HCT116 (cell line): ENCODE measurements at regions not wholly inside any gene's neighbourhood (a gene's known extent, or its start where the extent isn't known, plus 50 kb on each side); places are given as distances from the start of the nearest gene placed in this dataset.

Experiments
- ATAC-seq: fragments of 200-7000 bp; cut with Tn5 transposase; 2 replicates; pipeline ENCODE4 v1.9.1; 2020; ENCODE audit warnings: mild to moderate bottlenecking, moderate library complexity
- BruUV-seq: library from RNA; stranded (reverse); fragments of 400-500 nt; replicated peaks from 2 replicates; lab custom pipeline; 2021; lab: Mats Ljungman, UMichigan
- CTCF ChIA-PET: fragments of 300-600 bp; sonication (Branson Sonifier 250); formaldehyde crosslinking; loops from one replicate; lab custom pipeline; 2021; ENCODE audit warnings: antibody characterized with exemption; lab: Charles Lee
- POLR2A ChIA-PET: fragments of 300-600, 350-600 bp; sonication (Branson Sonifier 250); formaldehyde crosslinking; loops from one replicate; lab custom pipeline; 2021; ENCODE audit warnings: antibody characterized with exemption; lab: Charles Lee
- RAD21 ChIA-PET, 2 experiments: fragments of 300-600 bp; sonication (Branson Sonifier 250); formaldehyde crosslinking; loops; one replicate each; lab custom pipeline; 2023; ENCODE audit warnings: low total read pairs in 2 of 2; ENCODE audit not compliant: uncharacterized antibody in 2 of 2, unreplicated experiment in 2 of 2, low non-redundant PET in 1 of 2; lab: Charles Lee
- DNase-seq: peaks from one replicate; pipeline ENCODE4 v3.0.0-alpha.2; 2010; ENCODE audit warnings: low read depth, low spot score
- H2AFZ ChIP-seq: fragments of 200-600 bp; shearing (Covaris generic), sonication (generic); 2 replicates; pipeline ENCODE4 v1.6.1; 2017; ENCODE audit warnings: low read depth, mixed run types, mixed read lengths, antibody characterized with exemption, low read length; ENCODE audit not compliant: poor library complexity, severe bottlenecking
- H3K27ac ChIP-seq: 2 replicates; pipeline ENCODE4 v1.5.1; 2012; ENCODE audit warnings: low read depth, low read length
- H3K27me3 ChIP-seq: fragments of 200-600 bp; sonication (generic); 2 replicates; pipeline ENCODE4 v1.6.1; 2016; ENCODE audit warnings: mixed run types, low read length, mixed read lengths; ENCODE audit not compliant: insufficient read depth
- H3K36me3 ChIP-seq, 2 experiments: fragments of 200-500 bp in 1 of 2; fragments of 200-600 bp in 1 of 2; sonication (Bioruptor generic) in 1 of 2; sonication (generic) in 1 of 2; 2 replicates each; pipeline versions ENCODE4 v1.5.1 to v1.6.1; 2014 to 2016; ENCODE audit warnings: low read length in 2 of 2, inconsistent platforms in 1 of 2, mixed read lengths in 1 of 2, mixed run types in 1 of 2; ENCODE audit not compliant: insufficient read depth in 2 of 2, control insufficient read depth in 1 of 2
- H3K4me1 ChIP-seq, 2 experiments: fragments of 200-600 bp in 1 of 2; sonication (generic) in 1 of 2; 2 replicates each; pipeline versions ENCODE4 v1.5.1 to v1.6.1; 2012 to 2017; ENCODE audit warnings: low read length in 2 of 2, inconsistent platforms in 1 of 2, mild to moderate bottlenecking in 1 of 2, mixed read lengths in 1 of 2, mixed run types in 1 of 2, moderate library complexity in 1 of 2; ENCODE audit not compliant: insufficient read depth in 2 of 2, control insufficient read depth in 1 of 2
- H3K4me2 ChIP-seq: fragments of 200-600 bp; sonication (generic); 2 replicates; pipeline ENCODE4 v1.6.1; 2017; ENCODE audit warnings: mixed run types, low read length, mixed read lengths
- H3K4me3 ChIP-seq, 2 experiments: fragments of 200-600 bp in 1 of 2; sonication (generic) in 1 of 2; replicated peaks in 1 of 2; 2 replicates each; pipeline ENCODE4 v1.5.1; 2011 to 2016; ENCODE audit warnings: low read length in 2 of 2, control low read depth in 1 of 2, low read depth in 1 of 2, mild to moderate bottlenecking in 1 of 2, mixed read lengths in 1 of 2, mixed run types in 1 of 2
- H3K79me2 ChIP-seq: fragments of 200-600 bp; sonication (generic); 2 replicates; pipeline ENCODE4 v1.6.1; 2017; ENCODE audit warnings: mild to moderate bottlenecking, mixed run types, low read length, moderate library complexity, mixed read lengths; ENCODE audit not compliant: insufficient read depth
- H3K9ac ChIP-seq: fragments of 200-600 bp; sonication (generic); 2 replicates; pipeline ENCODE4 v1.6.1; 2016; ENCODE audit warnings: low read length, mixed read lengths
- H3K9me2 ChIP-seq: fragments of 200-600 bp; sonication (generic), shearing (Covaris generic); 2 replicates; pipeline ENCODE4 v1.6.1; 2017; ENCODE audit warnings: mixed run types, mild to moderate bottlenecking, moderate library complexity; ENCODE audit not compliant: insufficient read depth
- H3K9me3 ChIP-seq, 2 experiments: fragments of 200-500 bp in 1 of 2; fragments of 200-600 bp in 1 of 2; sonication (Bioruptor generic) in 1 of 2; sonication (generic) in 1 of 2; 2 replicates each; pipeline ENCODE4 v1.6.1; 2014 to 2017; ENCODE audit warnings: low read length in 2 of 2, mixed read lengths in 2 of 2, inconsistent platforms in 1 of 2, low read depth in 1 of 2, mild to moderate bottlenecking in 1 of 2, mixed run types in 1 of 2, moderate library complexity in 1 of 2; ENCODE audit not compliant: control insufficient read depth in 1 of 2, insufficient read depth in 1 of 2
- H4K20me1 ChIP-seq: fragments of 200-600 bp; sonication (generic), shearing (Covaris generic); 2 replicates; pipeline ENCODE4 v1.6.1; 2017; ENCODE audit warnings: mixed run types, mild to moderate bottlenecking, moderate library complexity; ENCODE audit not compliant: insufficient read depth
- CBX3 ChIP-seq: IDR thresholded peaks from 2 replicates; pipeline ENCODE4 v1.6.1; 2012; ENCODE audit warnings: low read depth
- CEBPB ChIP-seq: IDR thresholded peaks from 2 replicates; pipeline ENCODE4 v1.6.1; 2012; ENCODE audit warnings: low read depth
- CTCF ChIP-seq, 3 experiments: fragments of 200-600 bp in 1 of 3; sonication (generic) in 1 of 3; IDR thresholded peaks in 2 of 3; conservative IDR thresholded peaks in 1 of 3; 2 replicates each; pipeline ENCODE4 v1.5.1; 2012 to 2017; ENCODE audit warnings: low read depth in 2 of 3, low read length in 2 of 3, antibody characterized with exemption in 1 of 3, borderline replicate concordance in 1 of 3, control low read depth in 1 of 3, mild to moderate bottlenecking in 1 of 3, mixed read lengths in 1 of 3, mixed run types in 1 of 3, moderate library complexity in 1 of 3; ENCODE audit not compliant: insufficient read depth in 1 of 3
- EGR1 ChIP-seq: IDR thresholded peaks from 2 replicates; pipeline ENCODE4 v1.6.1; 2012; ENCODE audit warnings: low read depth
- EZH2phosphoT487 ChIP-seq: fragments of 200-600 bp; IDR thresholded peaks from 2 replicates; pipeline ENCODE4 v1.6.1; 2018; ENCODE audit warnings: antibody characterized with exemption, borderline replicate concordance
- JUND ChIP-seq: IDR thresholded peaks from 2 replicates; pipeline ENCODE4 v1.6.1; 2012
- POLR2AphosphoS5 ChIP-seq: IDR thresholded peaks from 2 replicates; pipeline ENCODE4 v1.6.1; 2011; ENCODE audit warnings: mild to moderate bottlenecking, low read depth, low read length, moderate library complexity
- SP1 ChIP-seq: IDR thresholded peaks from 2 replicates; pipeline ENCODE4 v1.6.1; 2012; ENCODE audit warnings: low read depth
- SRF ChIP-seq: IDR thresholded peaks from 2 replicates; pipeline ENCODE4 v1.6.1; 2012; ENCODE audit warnings: low read depth
- TCF7L2 ChIP-seq: IDR thresholded peaks from 2 replicates; pipeline ENCODE4 v1.7.0; 2011; ENCODE audit warnings: borderline replicate concordance, inconsistent platforms; ENCODE audit not compliant: insufficient read depth, insufficient read length; ENCODE audit errors: extremely low read depth
- ZFX ChIP-seq: fragments of 450-650 bp; IDR thresholded peaks from 2 replicates; pipeline ENCODE4 v1.6.1; 2017
- ZNF274 ChIP-seq: fragments of 200-500 bp; sonication (Bioruptor generic); IDR thresholded peaks from 2 replicates; pipeline ENCODE4 v1.6.1; 2014; ENCODE audit warnings: mild to moderate bottlenecking, low read depth, low read length, inconsistent platforms
- intact Hi-C: fragments of 100-400 bp; cut with micrococcal nuclease; formaldehyde crosslinking; loops from 2 replicates; pipeline ENCODE4 v1.10.0; 2022
- TF ChIP-seq, protein P1 (sequence below): IDR thresholded peaks from 2 replicates; pipeline ENCODE4 v1.6.1; 2011; ENCODE audit warnings: mild to moderate bottlenecking, low read length, moderate library complexity; ENCODE audit not compliant: insufficient replicate concordance; ENCODE audit errors: extremely low read depth

DNA sequence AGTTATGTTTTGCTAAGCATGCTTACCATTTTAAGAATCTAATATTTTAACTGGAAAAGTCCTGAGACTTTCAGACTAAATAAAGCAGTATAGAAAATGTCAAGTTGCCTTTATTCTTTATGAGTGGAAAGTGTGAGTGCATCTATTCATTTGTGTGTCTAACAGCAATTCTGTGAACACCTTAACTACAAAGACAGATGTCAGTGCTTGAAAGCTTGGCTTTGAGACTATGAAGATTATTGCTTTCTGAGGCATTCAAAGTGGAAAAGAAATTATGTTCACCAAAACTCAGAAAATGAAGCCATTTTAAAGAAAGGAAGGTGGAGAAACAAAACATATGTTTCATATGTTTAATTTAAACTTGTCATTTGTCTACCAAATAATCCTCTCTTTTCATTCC is 294.5 kb upstream of the SEMA3C start:
- Histone ChIP-seq H3K9me3 (no peaks in the 10 kb centered on the region), H3K36me3 (no peaks in the 10 kb centered on the region), H4K20me1 (no peaks in the 10 kb centered on the region), H3K4me2 (no peak overlapping the region), H3K9ac (no peak overlapping the region), H3K27me3 (no peaks in the 10 kb centered on the region), H3K4me3 (no peak overlapping the region), H3K4me1 (no peaks in the 10 kb centered on the region), H3K79me2 (no peaks in the 10 kb centered on the region), H3K27ac (no peak overlapping the region), H2AFZ (no peak overlapping the region), H3K9me2 (no peaks in the 10 kb centered on the region)
- no peak for ATAC-seq
- DNase-seq = no peak
- ChIA-PET CTCF (interaction anchor here (1.3 kb wide), 1 partner anchor 294 kb away, joined by 3 read pairs; no protein-coding TSS in a partner anchor), POLR2A (no interaction called here), RAD21 (no interaction called here)
- no TSS peak for BruUV-seq
- intact Hi-C loops = no loop called here
- TF ChIP-seq ZNF274 (no peak), CBX3 (no peak)

- CTCF ChIA-PET = no interaction called here
- Histone ChIP-seq H2AFZ (no peak overlapping the region), H3K9me2 (no peaks in the 10 kb centered on the region), H3K36me3 (no peaks in the 10 kb centered on the region), H3K79me2 (no peaks in the 10 kb centered on the region), H4K20me1 (no peaks in the 10 kb centered on the region), H3K9ac (no peak overlapping the region), H3K27me3 (no peaks in the 10 kb centered on the region), H3K4me1 (no peaks in the 10 kb centered on the region), H3K4me3 (no peak overlapping the region), H3K9me3 (no peaks in the 10 kb centered on the region), H3K4me2 (no peak overlapping the region), H3K27ac (no peak overlapping the region)
- BruUV-seq = no TSS peak
- no peak for DNase-seq
- TF ChIP-seq TCF7L2 (no peak), CTCF (IDR thresholded peaks at IDR 0.05 in 2 of 3, conservative IDR thresholded peaks at IDR 0.05 in 1 of 3; ENCODE audit: borderline replicate concordance in 1 of 3, insufficient read depth in 1 of 3, low read depth in 2 of 3, low read length in 2 of 3) (no peak), EGR1 (no peak), CBX3 (no peak), POLR2AphosphoS5 (no peak), JUND (no peak), SP1 (no peak), EZH2phosphoT487 (no peak), CEBPB (no peak), ZFX (no peak), SRF (no peak)
- TF ChIP-seq, protein P1, sequence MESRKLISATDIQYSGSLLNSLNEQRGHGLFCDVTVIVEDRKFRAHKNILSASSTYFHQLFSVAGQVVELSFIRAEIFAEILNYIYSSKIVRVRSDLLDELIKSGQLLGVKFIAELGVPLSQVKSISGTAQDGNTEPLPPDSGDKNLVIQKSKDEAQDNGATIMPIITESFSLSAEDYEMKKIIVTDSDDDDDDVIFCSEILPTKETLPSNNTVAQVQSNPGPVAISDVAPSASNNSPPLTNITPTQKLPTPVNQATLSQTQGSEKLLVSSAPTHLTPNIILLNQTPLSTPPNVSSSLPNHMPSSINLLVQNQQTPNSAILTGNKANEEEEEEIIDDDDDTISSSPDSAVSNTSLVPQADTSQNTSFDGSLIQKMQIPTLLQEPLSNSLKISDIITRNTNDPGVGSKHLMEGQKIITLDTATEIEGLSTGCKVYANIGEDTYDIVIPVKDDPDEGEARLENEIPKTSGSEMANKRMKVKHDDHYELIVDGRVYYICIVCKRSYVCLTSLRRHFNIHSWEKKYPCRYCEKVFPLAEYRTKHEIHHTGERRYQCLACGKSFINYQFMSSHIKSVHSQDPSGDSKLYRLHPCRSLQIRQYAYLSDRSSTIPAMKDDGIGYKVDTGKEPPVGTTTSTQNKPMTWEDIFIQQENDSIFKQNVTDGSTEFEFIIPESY = no peak
- intact Hi-C loops = no loop called here
- POLR2A ChIA-PET = no interaction called here
- RAD21 ChIA-PET = no interaction called here
- no peak for ATAC-seq
Observed at GRCh38 chr7:81211934-81212320, 293.1 kb upstream of the SEMA3C start.
